ENCODE measurements at regions not wholly inside any gene's neighbourhood (a gene's known extent, or its start where the extent isn't known, plus 50 kb on each side); places are given as distances from the start of the nearest gene placed in this dataset.
A peak's percentile ranks its signal among the peaks of the same experiment; 100 is the strongest.

GRCh38 chrY:15535784-15536511 is 1011.6 kb downstream of the NLGN4Y start:
- 78% methylated on average over 4 of the region's 4 CpGs; no CpG with 5 or more reads in 1 of the 2 donors for WGBS, 2 donors
- Histone ChIP-seq H3K27me3 (no peaks in the 10 kb centered on the region), H3K27ac (no peak overlapping the region), H3K4me3 (no peak overlapping the region), H3K9me3 (no peaks in the 10 kb centered on the region), H3K36me3 (no peaks in the 10 kb centered on the region), H3K4me1 (no peaks in the 10 kb centered on the region)
- no peak for TF ChIP-seq POLR2A (IDR thresholded peaks at IDR 0.05)
- TF ChIP-seq POLR2AphosphoS5 (IDR thresholded peaks at IDR 0.05) = no peak
- TF ChIP-seq CTCF (IDR thresholded peaks at IDR 0.05) = no peak
- no peak for TF ChIP-seq EP300 (IDR thresholded peaks at IDR 0.05)
- ATAC-seq (ENCODE audit: low FRiP score in 2 of 2) (peak in 1 of 2 donors; percentile 21), DNase-seq (no peak)

DNA sequence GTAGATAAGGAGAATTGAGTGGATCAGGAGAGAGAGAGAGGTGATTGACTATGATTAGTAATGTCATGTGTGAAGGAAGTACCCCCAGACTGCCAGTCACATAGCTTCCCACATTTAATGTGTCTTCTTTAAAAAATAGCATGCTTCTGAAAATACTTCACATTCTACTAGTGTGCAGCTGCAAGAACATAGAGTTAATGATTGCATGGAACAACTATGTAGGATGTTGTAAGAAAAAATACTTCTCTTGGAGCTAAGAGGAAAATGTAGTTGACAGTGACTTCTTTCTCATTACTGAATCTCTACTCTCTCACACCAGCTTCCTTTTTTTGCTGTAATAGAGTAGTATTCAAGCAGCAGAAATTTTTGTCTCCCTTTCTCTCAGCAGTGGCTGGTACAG is 1016.2 kb downstream of the NLGN4Y start:
- Histone ChIP-seq H3K27me3 (no peaks in the 10 kb centered on the region), H3K4me1 (no peaks in the 10 kb centered on the region), H3K4me3 (no peak overlapping the region), H3K36me3 (no peaks in the 10 kb centered on the region), H3K27ac (no peak overlapping the region), H3K9me3 (no peaks in the 10 kb centered on the region)
- no peak for TF ChIP-seq POLR2AphosphoS5 (IDR thresholded peaks at IDR 0.05)
- TF ChIP-seq CTCF (IDR thresholded peaks at IDR 0.05) = no peak
- TF ChIP-seq POLR2A (IDR thresholded peaks at IDR 0.05) = no peak
- TF ChIP-seq EP300 (IDR thresholded peaks at IDR 0.05) = no peak
- DNase-seq (no peak), ATAC-seq (ENCODE audit: low FRiP score in 2 of 2) (no peak)

GRCh38 chrY:15546177-15546754 is 1021.9 kb downstream of the NLGN4Y start:
- Histone ChIP-seq H3K27ac (no peak overlapping the region), H3K36me3 (no peaks in the 10 kb centered on the region), H3K9me3 (no peaks in the 10 kb centered on the region), H3K4me1 (no peaks in the 10 kb centered on the region), H3K27me3 (no peaks in the 10 kb centered on the region), H3K4me3 (no peak overlapping the region)
- TF ChIP-seq CTCF (IDR thresholded peaks at IDR 0.05) = no peak
- no peak for TF ChIP-seq POLR2AphosphoS5 (IDR thresholded peaks at IDR 0.05)
- no peak for TF ChIP-seq EP300 (IDR thresholded peaks at IDR 0.05)
- no peak for TF ChIP-seq POLR2A (IDR thresholded peaks at IDR 0.05)
- ATAC-seq (ENCODE audit: low FRiP score in 2 of 2) (no peak), DNase-seq (no peak)
- WGBS, 2 donors = 100% methylated on average over 1 of the region's 1 CpG; no CpG with 5 or more reads in 1 of the 2 donors

DNA sequence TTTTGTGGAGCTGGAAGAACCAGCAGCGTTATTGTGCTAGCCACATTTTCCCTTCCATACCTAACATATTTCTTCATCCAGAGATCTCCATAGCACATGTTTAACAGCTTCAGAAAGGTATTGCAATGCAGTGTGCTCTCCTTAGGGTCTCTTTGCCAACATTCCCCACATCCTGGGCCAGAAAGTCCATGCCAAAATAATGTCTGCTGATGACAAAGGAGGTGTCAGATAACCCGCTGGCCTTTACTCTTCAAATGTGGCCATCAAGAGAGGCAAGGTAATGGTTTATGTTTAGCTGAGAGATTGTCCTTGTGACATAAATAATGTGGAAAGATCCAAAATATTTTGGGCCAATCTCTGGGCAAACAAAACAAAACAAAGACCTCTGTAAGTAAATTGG is 1027.7 kb downstream of the NLGN4Y start:
- Histone ChIP-seq H3K4me1 (no peaks in the 10 kb centered on the region), H3K36me3 (no peaks in the 10 kb centered on the region), H3K4me3 (no peak overlapping the region), H3K27ac (no peak overlapping the region), H3K27me3 (no peaks in the 10 kb centered on the region), H3K9me3 (no peaks in the 10 kb centered on the region)
- no peak for DNase-seq
- TF ChIP-seq POLR2A (IDR thresholded peaks at IDR 0.05) = no peak
- TF ChIP-seq CTCF (IDR thresholded peaks at IDR 0.05) = no peak
- TF ChIP-seq EP300 (IDR thresholded peaks at IDR 0.05) = no peak
- TF ChIP-seq POLR2AphosphoS5 (IDR thresholded peaks at IDR 0.05) = no peak
- ATAC-seq (ENCODE audit: low FRiP score in 2 of 2) = no peak
- WGBS, 2 donors = 83% methylated on average over 2 of the region's 2 CpGs; no CpG with 5 or more reads in 1 of the 2 donors

GRCh38 chrY:15554991-15555390 is 1030.7 kb downstream of the NLGN4Y start:
- no peak overlapping the region for H3K4me3 ChIP-seq
- ATAC-seq (ENCODE audit: low FRiP score in 2 of 2) (no peak), DNase-seq (no peak)
- H3K36me3 ChIP-seq = no peaks in the 10 kb centered on the region
- H3K27ac ChIP-seq = no peak overlapping the region
- TF ChIP-seq POLR2A (IDR thresholded peaks at IDR 0.05) (no peak), CTCF (IDR thresholded peaks at IDR 0.05) (no peak), EP300 (IDR thresholded peaks at IDR 0.05) (no peak), POLR2AphosphoS5 (IDR thresholded peaks at IDR 0.05) (no peak)
- H3K27me3 ChIP-seq = no peaks in the 10 kb centered on the region
- H3K9me3 ChIP-seq = no peaks in the 10 kb centered on the region
- WGBS, 2 donors = 71% methylated on average over 1 of the region's 1 CpG; no CpG with 5 or more reads in 1 of the 2 donors
- H3K4me1 ChIP-seq = no peaks in the 10 kb centered on the region

Measured in upper lobe of left lung (tissue), 6 donors.